ENCODE measurements at regions not wholly inside any gene's neighbourhood (a gene's known extent, or its start where the extent isn't known, plus 50 kb on each side); places are given as distances from the start of the nearest gene placed in this dataset.

DNA sequence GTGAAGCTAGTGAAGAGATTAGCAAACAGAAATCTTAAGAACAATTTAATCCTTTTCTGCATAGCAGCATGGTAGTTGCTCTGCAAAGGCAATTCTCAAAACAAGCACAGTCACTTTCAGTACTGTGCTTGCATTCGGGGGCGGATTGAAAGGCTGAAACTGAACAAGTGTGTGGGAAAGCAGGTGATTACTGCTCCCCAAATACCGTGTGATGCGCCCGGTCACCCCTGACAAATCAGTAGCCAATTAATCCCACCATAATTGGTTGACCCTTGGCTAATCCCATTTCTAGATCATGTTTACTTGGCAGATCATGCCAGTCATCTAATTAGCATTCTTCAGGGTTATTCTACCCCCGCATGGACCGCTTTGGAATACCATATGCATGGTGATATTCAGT, 76.5 kb upstream of the ADRB1 start:
- no peak for DNase-seq (ENCODE audit: low read depth)

DNA sequence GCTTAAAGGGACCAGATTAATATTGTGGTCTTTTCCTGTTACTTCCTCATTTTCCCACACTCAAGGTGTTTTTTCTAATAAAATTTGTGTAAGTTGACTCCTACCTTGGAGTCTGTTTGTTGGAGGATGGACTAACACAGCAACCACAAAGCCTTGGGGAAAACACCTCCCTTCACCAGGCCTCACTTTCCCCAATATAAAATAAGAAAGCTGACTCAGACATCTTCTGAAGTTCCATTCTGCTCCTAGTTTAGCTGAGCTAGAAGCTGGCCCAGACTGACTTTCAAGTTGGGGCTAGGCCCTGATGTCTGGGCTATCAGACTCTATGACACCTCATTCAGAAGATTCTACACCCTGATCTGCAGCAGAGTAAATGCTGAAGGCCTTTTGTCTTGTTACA, 73.0 kb upstream of the ADRB1 start:
- no peak for DNase-seq (ENCODE audit: low read depth)

DNA sequence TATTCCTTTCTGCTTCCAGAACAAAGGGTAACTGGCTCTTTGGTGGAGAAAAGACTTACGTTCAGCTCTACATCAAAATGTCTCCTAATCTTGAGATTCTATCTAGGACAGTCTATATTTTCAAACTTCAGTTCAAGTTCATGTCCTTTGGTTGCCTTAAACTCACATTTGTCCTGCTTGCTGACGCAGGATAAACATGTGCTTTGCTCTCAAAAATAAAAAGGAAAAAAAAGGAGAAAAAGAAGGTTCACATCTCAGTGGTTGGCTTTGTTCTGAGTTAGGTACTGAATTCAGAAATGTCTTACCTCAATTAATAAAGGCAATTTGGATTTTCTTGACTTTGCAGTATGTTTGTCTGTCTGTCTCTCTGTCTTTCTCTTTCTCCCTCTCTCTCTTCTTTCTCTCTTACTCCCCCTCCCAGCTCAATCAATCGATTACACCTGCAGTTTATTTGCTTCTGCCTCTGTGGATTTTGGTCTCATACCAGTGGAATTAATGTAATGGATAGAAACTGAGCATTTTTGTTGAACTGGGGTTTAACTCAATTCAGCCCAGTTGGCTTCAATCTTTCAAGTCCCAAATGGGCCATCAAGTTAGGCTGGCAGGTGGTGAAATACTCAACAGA, 72.2 kb upstream of the ADRB1 start:
- DNase-seq (ENCODE audit: low read depth) = no peak

DNA sequence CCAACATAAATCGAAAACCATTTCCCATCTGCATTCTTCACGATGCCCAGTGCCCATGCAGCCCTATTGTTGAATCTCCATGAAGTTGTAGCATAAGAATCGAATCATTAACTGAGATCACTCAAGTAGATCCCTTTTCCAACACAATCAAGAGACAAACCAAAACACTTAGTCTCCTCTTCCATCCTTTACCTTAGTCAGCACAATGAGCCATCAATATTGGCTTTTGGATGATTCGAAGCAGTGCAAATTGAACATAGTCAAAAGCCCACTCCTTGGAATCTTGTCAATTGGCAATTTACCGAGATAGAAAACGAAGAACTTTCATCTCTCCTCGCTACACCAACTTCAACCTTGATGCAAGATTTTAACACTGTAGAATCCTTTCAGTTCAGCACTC, 66.5 kb upstream of the ADRB1 start:
- no peak for DNase-seq (ENCODE audit: low read depth)

DNA sequence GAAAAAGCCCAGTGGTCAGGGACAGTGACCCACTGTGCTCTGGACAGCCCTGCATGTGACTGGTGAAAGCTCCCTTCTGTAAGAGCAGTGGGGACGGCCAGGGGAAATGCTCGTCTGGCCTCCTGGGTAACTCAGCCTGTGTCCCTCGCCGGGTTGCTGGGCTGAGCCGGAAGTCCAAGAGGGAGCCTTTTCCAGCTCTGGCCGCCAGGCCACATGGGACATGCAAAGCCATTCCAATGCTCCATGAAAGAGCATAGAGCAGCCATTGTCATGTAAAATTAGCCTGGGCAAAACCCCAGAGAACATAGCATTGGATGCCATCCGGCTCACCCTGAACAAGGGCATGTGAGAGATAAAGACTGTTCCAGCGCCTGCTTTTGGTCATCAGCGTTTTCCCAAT, 64.9 kb upstream of the ADRB1 start:
- no peak for DNase-seq (ENCODE audit: low read depth)

DNA sequence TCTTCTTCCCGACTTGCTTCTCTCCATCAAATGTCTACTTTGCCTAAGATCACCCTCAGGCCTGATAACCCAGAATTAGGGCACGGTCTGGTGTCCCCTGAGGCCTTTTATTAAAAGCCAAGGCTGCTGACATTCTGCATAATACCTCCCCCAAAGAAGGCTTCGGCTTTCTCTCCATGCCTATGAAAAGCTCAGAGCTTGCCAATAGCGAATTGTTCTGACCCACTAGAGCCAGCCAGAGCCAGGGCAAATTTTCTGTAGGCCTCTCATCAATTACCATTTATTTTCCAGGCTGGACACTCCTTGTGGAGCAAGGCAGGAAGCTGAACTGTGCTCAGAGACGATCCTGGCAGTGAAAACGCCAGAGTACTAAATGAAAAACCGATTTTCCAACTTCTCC, 64.3 kb upstream of the ADRB1 start:
- DNase-seq (ENCODE audit: low read depth) = no peak

DNA sequence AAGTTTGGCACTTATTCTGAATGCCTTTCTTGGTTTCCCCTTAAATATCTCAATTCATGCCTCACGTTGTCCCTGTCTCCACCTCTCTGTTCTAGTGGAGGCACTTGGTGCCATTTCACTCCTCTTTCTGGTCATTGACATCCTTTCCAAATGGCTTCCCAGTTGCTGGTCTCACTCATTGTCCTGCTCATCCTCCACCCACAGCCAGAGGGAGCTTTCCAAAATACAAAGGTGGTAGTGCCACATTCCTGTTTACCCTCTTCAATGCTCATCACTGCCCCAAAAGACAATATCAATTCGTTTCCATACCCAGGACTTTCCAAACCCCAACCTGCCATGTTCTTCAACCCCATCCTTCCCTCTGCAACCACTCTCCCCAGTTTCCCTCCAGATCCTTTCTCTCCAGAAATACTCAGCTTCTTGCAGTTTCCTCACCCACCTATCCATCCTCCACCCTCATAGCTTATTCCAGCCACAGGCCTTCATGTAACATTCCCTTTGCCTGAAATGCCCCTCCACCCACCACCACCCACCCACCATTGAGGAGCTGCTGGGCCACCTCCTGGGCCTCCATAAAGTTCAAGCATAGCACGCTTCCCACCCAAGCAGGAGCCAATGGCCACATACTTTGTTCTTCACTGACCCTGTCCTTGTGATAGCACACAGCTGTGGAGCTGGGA, 63.1 kb upstream of the ADRB1 start:
- DNase-seq (ENCODE audit: low read depth) = no peak

DNA sequence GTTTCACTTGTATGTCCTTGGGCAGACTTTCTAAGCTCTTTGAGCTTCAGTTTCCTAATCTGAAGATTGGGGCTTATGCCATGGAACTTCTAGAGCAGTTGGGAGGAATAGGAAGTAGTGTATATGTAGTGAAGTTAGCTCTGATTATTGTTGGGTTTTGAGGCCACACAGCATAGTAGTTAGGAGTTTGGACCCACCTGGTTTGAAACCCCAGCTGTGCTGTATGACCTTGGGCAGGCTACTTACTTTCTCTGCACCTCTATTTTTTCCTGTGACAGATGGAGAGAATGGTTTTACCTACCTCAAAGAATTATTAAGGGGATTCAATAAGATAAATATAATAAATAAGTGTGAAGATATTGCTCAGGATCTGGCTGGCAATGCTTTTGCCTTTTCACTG, 61.4 kb upstream of the ADRB1 start:
- DNase-seq (ENCODE audit: low read depth) = no peak

DNA sequence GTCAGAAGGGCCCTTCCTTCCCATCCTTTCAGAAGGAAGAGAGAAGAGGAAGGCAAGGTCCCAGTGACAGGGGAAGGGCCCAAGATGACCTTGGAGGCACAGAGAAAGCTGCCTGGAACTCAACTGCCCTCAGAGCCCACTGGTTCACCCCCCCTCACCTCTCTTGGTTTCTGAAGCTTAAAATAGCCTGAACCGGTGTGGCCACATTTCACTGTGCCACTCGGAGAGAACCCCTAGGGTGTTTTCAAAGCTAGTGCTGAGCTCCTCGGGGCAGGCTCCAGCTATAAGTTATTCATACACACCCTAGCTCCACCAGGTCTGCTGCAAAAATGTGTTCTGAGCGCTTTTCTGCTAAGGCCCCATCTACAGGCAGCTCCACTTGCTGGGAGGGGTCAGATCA, 60.9 kb upstream of the ADRB1 start:
- DNase-seq (ENCODE audit: low read depth) = no peak

DNA sequence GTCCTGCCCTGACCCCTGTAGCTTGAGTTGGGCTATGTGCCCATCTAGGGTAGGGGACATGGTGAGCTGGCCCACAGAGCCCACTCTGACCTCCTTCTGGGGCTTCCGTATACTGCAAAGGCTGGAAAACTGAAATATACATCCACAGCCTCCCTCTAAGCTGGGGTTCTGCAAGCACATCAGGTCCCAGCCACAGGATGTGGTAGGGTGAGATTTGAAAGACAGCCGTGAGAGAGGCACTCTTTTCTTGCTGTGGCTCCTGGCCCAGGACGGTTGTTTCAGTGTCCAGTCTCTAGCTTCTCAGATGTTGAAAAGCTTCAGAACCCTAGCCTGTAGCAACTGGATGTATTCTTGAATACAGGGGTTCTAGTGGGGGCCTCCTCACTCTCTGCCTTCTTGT, 60.1 kb upstream of the ADRB1 start:
- DNase-seq (ENCODE audit: low read depth) = no peak

DNA sequence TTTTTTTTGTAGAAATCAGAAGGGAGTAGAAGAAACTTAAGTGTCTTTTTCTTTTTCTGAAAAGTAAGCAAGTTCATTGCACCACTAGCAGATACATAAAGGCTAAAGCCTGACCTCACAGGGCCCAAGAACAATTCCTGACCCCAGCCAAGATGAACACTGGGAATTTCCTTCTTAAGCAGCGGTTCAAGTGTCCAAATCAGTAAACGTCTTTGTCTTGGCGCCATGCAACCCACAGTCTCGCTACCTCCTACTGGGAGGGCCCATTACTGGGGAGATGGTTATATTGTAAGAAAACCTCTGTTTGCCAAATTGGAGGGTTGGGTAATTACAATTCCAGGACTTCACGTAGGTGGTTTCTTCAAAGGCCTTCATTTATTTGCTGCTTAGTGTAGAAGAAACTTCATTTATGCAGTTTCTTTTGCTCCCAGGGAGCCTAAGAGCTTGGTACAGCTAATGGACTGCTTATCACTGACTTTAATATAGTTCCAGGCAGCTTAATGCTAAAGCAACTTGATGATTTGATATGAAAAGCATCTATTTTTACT, 58.3 kb upstream of the ADRB1 start:
- DNase-seq (ENCODE audit: low read depth) = no peak

DNA sequence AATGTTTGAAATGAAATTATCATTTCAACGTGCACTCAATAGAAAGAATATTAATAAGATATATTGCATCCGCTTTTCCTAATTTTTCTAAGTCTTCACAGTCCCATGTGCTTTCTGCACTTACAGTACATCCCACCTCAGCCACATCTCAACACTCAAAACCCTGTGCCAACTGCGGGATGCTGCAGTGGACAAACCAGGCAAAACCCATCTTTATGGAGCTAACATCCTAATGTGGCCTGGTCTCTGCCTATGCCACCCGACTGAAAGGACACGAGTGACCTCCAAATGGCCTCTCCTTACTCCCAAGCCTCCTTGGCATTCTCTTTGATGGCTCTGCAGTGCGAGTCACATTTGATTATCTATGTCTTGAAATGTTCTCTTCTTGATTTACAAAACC, 57.4 kb upstream of the ADRB1 start:
- no peak for DNase-seq (ENCODE audit: low read depth)

DNA sequence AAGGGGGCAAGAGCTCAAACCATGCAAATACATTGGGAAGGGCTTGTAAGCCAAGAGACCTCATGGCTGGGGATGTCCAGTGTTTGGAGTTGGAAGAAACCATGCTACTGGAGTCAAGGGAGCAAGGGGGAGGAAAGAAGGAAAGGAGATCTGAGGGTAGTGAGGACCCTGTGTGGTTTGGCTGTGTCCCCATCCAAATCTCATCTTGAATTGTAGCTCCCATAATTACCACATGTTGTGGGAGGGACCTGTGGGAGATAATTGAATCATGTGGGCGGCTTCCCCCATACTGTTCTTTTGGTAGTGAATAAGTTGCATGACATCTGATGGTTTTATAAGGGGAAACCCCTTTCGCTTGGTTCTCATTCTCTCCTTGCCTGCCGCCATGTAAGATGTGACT, 56.5 kb upstream of the ADRB1 start:
- DNase-seq (ENCODE audit: low read depth) = no peak

DNA sequence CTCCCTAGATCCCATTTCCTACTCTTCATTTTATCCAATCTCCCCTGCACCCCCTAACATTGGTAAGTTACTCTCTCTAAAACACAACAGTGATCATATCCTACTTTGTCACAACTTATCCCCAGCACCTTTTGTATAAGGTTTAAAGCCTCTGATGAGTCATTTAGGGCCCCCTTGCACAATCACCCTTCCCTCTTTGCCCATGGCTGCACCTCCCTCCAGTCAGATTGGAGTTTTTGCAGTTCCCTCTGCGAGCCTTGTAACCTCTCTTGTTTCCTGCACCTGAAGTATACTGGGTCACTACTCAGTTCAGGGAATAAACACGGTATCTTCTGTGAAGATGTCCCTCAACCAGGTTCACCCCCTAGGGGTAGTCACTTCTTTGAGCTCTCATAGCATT, 55.9 kb upstream of the ADRB1 start:
- no peak for DNase-seq (ENCODE audit: low read depth)

DNA sequence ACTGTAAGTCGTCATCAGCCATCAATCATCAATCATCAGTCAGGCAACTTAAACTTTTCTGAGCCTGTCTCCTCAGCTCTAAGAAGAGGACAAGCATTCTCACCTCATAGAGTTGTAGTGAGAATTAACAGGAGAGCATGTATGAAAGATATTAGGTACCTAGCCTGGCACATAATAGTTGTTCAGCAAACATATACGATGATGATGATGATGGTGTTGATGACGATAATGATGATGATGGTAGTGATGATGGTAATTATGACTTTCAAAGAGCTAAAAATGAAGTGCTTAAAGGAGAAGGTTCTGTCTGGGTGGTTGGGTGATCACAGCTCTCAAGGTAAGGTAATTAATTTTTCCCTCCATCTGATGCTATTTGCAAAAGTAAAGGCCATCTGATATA, 55.1 kb upstream of the ADRB1 start:
- no peak for DNase-seq (ENCODE audit: low read depth)

DNA sequence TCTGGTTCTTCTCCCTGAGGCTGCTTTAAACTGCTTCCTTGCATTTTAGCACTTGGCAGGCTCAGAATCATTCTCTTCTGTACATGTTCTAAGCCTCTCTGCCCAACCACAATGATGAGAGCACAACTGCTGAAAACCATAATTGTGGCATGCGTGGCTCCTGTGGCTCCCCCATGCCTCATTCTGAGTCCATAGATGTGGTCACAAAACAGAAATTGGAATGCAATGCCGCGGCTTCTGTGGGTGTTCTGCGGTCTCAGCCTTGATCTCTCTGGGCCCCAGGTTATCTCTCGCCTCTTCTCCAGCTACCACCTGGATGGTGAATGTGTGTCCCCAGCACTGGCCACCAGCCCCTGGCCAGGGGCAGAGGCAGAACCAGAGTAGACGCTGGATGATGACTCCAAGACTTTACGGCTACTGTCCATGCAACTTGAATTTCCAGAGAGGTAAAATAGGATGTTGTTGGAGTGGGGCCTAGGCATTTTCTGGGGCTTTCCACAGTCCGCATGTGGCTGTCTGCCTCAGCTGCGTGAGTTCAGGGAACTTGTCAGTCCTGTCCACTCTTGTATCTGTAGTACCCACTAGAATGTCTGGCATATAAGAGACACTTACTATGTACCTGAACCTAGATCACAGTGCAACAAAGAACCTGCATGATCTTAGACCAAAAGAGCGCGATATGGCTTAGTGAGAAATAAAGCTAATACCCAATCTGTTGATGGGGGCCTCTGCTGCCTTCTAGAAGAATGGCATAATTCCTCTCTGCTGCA, 52.4 kb upstream of the ADRB1 start:
- DNase-seq (ENCODE audit: low read depth) = peak; percentile 52

DNA sequence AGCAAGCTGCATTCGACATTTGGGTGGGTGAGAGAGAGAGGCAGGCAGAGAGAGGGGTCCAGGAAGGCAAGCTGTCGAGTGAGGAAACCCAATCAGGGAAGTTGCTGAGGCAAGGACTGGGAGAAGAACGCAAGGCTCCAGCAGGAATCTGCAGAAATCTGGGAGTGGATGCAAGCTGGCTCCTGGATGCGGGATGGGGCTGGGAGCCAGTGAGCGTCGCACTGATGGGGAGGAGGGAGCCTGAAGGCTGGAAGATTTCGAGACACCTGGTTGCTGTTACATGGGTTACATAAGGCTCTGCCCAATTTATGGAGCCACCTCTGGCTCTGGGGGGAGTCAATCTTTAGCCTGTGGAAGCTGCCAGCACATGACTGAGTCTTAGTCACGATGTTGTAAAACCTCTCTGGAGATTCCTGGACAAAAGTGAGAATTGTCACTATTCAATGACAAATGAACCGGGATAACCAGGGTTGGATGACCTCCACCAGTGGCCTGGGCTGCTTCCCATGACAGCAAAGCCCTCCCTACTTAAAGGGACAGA, 51.1 kb upstream of the ADRB1 start:
- DNase-seq (ENCODE audit: low read depth) = no peak

DNA sequence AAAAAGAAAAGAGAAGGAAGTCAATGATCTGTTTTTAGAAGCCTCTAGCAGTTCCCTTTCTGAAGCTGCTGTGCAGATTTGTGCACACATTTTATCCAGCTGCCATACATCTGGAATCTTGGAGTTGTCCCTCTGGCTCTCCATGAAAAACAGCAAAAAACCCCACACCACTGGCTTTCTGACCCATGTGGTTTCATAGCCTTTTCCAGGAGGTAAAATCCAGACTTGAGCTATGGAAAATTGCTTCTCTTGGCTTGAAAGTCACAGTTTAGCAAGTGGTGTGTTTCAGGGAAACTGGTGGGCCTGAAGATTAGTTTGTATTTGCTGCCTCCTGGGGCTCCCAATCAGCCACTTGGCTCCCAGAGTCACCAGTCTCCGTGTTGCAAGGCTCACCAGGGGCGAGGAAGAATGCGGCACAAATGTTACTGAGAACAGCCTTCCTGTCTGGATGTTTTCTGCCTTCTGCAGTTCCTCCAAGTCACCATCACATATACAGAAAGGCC, 50.1 kb upstream of the ADRB1 start:
- no peak for DNase-seq (ENCODE audit: low read depth)
